ENCODE measurements at regions not wholly inside any gene's neighbourhood (a gene's known extent, or its start where the extent isn't known, plus 50 kb on each side); places are given as distances from the start of the nearest gene placed in this dataset.

GRCh38 chr7:48718731-48719378 is 205.5 kb upstream of the CDC14C start (continued):
- TF ChIP-seq BCL3 (IDR thresholded peaks at IDR 0.05), result no peak
- no peak for TF ChIP-seq ESRRA (IDR thresholded peaks at IDR 0.05; ENCODE audit: borderline replicate concordance, low read length)
- no peak for TF ChIP-seq PBX3 (IDR thresholded peaks at IDR 0.05)

- Histone ChIP-seq H3K27ac (no peak overlapping the region), H3K4me2 (no peak overlapping the region), H3K4me3 (no peak overlapping the region), H3K4me1 (no peaks in the 10 kb centered on the region), H3K9me3 (no peaks in the 10 kb centered on the region)
- WGBS (ENCODE audit: missing lambda C conversion rate), result 17% methylated on average over 3 of the region's 3 CpGs
- POLR2A ChIA-PET, result no interaction called here
- ATAC-seq (no peak), DNase-seq (ENCODE audit: low read depth in 1 of 2, low spot score in 1 of 2) (no peak), FAIRE-seq (no peak)
- TF ChIP-seq JUNB (IDR thresholded peaks at IDR 0.05) (no peak), RFX5 (IDR thresholded peaks at IDR 0.05) (no peak), EP300 (IDR thresholded peaks at IDR 0.05) (no peak), MAX (IDR thresholded peaks at IDR 0.05) (no peak), RNF2 (IDR thresholded peaks at IDR 0.05; ENCODE audit: borderline replicate concordance, low read depth) (no peak), HOXB13 (CRISPR knock-in tag; IDR thresholded peaks at IDR 0.05; ENCODE audit: low read depth) (no peak), USF2 (IDR thresholded peaks at IDR 0.05) (no peak), HOXA7 (CRISPR knock-in tag; IDR thresholded peaks at IDR 0.05) (no peak), EHMT2 (IDR thresholded peaks at IDR 0.05; ENCODE audit: low read depth) (no peak), BCL3 (IDR thresholded peaks at IDR 0.05) (no peak), HMGXB4 (CRISPR knock-in tag; IDR thresholded peaks at IDR 0.05; ENCODE audit: borderline replicate concordance) (no peak), ZC3H11A (IDR thresholded peaks at IDR 0.05) (no peak), CBX8 (IDR thresholded peaks at IDR 0.05) (no peak), ELK1 (IDR thresholded peaks at IDR 0.05; ENCODE audit: low read depth, low read length) (no peak), MYC (IDR thresholded peaks at IDR 0.05; ENCODE audit: borderline replicate concordance, low read length) (no peak), CHD2 (IDR thresholded peaks at IDR 0.05; ENCODE audit: low read length, partially characterized antibody) (no peak), ZFP36 (IDR thresholded peaks at IDR 0.05; ENCODE audit: borderline replicate concordance, partially characterized antibody) (no peak), NFE2L2 (conservative IDR thresholded peaks at IDR 0.05; ENCODE audit: low read length) (no peak)
- CTCF ChIA-PET, result no interaction called here
These were observed 195.5 kb upstream of the CDC14C start for GRCh38 chr7:48728799-48729198.

All from A549 (cell line).